Osteoblast (primary cell): ENCODE measurements at regions not wholly inside any gene's neighbourhood (a gene's known extent, or its start where the extent isn't known, plus 50 kb on each side); places are given as distances from the start of the nearest gene placed in this dataset.

ENCODE experiments used
- DNase-seq: peaks from one replicate; pipeline ENCODE4 v3.0.0; 2011; ENCODE audit warnings: low spot score, mixed read lengths; ENCODE audit not compliant: insufficient read length; ENCODE audit errors: missing footprints
- H2AFZ ChIP-seq: 2 replicates; pipeline ENCODE4 v1.6.0; 2011; ENCODE audit warnings: mild to moderate bottlenecking, low read length
- H3K27ac ChIP-seq: 2 replicates; pipeline ENCODE4 v1.5.1; 2011; ENCODE audit warnings: mild to moderate bottlenecking, low read depth, low read length, moderate library complexity
- H3K27me3 ChIP-seq: 2 replicates; pipeline ENCODE4 v1.6.0; 2012; ENCODE audit warnings: mild to moderate bottlenecking, control low read depth, inconsistent platforms, low read length, moderate library complexity; ENCODE audit not compliant: insufficient read depth
- H3K36me3 ChIP-seq: 2 replicates; pipeline ENCODE4 v1.5.1; 2011; ENCODE audit warnings: mild to moderate bottlenecking, low read length, control low read depth, moderate library complexity; ENCODE audit not compliant: insufficient read depth
- H3K4me1 ChIP-seq: 2 replicates; pipeline ENCODE4 v1.5.1; 2011; ENCODE audit warnings: mild to moderate bottlenecking, low read length, control low read depth, moderate library complexity; ENCODE audit not compliant: insufficient read depth
- H3K4me2 ChIP-seq: 2 replicates; pipeline ENCODE4 v1.6.0; 2011; ENCODE audit warnings: mild to moderate bottlenecking, low read length; ENCODE audit not compliant: insufficient read depth
- H3K4me3 ChIP-seq: fragments of 200-600 bp; sonication (generic); 3 replicates; pipeline ENCODE4 v1.5.1; 2012; ENCODE audit warnings: mild to moderate bottlenecking, low read length, inconsistent platforms; ENCODE audit not compliant: insufficient read depth
- H3K79me2 ChIP-seq: 2 replicates; pipeline ENCODE4 v1.6.0; 2012; ENCODE audit warnings: mild to moderate bottlenecking, low read length, control low read depth, inconsistent platforms; ENCODE audit not compliant: insufficient read depth
- H3K9me3 ChIP-seq: 2 replicates; pipeline ENCODE4 v1.5.1; 2011; ENCODE audit warnings: low read depth, low read length, control low read depth
- H4K20me1 ChIP-seq: 2 replicates; pipeline ENCODE4 v1.6.0; 2012; ENCODE audit warnings: mild to moderate bottlenecking, low read length, control low read depth; ENCODE audit not compliant: insufficient read depth
- TF ChIP-seq, protein P1 (sequence below): IDR thresholded peaks from 2 replicates; pipeline ENCODE4 v1.5.1; 2011; ENCODE audit warnings: mild to moderate bottlenecking, low read depth, low read length, moderate library complexity; ENCODE audit errors: extremely low read depth

DNA sequence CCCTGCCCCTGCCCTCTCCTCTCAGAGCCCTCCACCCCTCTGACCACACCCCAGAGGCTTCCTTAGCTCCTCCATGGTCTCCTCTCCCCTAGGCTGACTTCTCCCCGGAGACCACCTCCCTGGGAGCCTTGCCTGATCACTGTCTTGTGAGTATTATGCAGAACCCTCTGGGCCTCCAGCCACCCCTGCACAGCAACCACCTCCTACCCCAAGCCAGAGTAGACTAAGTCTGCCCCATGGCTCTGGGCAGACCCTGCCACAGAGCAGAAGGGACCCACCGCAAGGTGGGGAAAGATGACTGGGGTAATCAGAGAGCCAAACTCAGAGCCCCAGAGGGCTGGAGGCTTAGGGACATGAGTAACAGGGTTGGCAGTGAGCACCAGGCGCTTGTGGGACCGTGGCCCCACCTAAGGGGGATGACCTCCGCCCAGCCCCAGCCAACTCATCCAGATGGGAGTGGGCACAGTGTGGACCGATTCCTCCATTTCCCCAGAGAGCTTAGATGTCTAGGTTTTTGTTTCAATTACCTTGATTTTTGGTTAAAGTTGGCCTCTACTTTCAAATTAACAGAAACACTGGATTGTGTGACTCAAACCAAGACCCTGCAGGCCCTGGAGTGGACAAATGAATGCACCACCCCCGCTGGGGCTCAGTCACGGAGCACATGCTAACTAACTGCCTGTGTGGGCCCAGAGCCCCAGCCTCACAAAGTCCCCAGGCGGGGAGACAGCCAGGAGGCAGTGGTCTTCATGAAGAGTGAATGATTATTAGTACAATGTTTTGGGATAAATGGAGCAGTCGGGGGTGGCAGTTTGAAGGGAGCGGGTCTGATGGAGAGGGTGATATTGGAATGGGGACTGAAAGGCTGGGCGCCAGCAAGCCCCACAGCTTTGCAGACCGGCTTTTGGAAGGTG is 119.4 kb upstream of the PRR20G start:
- Histone ChIP-seq H2AFZ (no peak overlapping the region), H4K20me1 (no peaks in the 10 kb centered on the region), H3K79me2 (no peaks in the 10 kb centered on the region), H3K9me3 (no peaks in the 10 kb centered on the region), H3K27me3 (no peaks in the 10 kb centered on the region), H3K4me2 (no peak overlapping the region), H3K4me1 (no peaks in the 10 kb centered on the region), H3K27ac (no peak overlapping the region), H3K36me3 (no peaks in the 10 kb centered on the region), H3K4me3 (no peak overlapping the region)
- TF ChIP-seq, protein P1, sequence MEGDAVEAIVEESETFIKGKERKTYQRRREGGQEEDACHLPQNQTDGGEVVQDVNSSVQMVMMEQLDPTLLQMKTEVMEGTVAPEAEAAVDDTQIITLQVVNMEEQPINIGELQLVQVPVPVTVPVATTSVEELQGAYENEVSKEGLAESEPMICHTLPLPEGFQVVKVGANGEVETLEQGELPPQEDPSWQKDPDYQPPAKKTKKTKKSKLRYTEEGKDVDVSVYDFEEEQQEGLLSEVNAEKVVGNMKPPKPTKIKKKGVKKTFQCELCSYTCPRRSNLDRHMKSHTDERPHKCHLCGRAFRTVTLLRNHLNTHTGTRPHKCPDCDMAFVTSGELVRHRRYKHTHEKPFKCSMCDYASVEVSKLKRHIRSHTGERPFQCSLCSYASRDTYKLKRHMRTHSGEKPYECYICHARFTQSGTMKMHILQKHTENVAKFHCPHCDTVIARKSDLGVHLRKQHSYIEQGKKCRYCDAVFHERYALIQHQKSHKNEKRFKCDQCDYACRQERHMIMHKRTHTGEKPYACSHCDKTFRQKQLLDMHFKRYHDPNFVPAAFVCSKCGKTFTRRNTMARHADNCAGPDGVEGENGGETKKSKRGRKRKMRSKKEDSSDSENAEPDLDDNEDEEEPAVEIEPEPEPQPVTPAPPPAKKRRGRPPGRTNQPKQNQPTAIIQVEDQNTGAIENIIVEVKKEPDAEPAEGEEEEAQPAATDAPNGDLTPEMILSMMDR, result no peak
- DNase-seq, result no peak

- no peaks in the 10 kb centered on the region for H4K20me1 ChIP-seq
- H3K4me1 ChIP-seq, result no peaks in the 10 kb centered on the region
- TF ChIP-seq, protein P1, result peak; percentile 32
- no peaks in the 10 kb centered on the region for H3K27me3 ChIP-seq
- H3K4me2 ChIP-seq, result no peak overlapping the region
- peak; percentile 89 for DNase-seq
- H3K36me3 ChIP-seq, result no peaks in the 10 kb centered on the region
- no peaks in the 10 kb centered on the region for H3K9me3 ChIP-seq
- no peak overlapping the region for H2AFZ ChIP-seq
- H3K79me2 ChIP-seq, result no peaks in the 10 kb centered on the region
- H3K27ac ChIP-seq, result no peak overlapping the region
- H3K4me3 ChIP-seq, result no peak overlapping the region
Measured at GRCh38 chr3:127406309-127407025, 118.6 kb upstream of the PRR20G start.

DNA sequence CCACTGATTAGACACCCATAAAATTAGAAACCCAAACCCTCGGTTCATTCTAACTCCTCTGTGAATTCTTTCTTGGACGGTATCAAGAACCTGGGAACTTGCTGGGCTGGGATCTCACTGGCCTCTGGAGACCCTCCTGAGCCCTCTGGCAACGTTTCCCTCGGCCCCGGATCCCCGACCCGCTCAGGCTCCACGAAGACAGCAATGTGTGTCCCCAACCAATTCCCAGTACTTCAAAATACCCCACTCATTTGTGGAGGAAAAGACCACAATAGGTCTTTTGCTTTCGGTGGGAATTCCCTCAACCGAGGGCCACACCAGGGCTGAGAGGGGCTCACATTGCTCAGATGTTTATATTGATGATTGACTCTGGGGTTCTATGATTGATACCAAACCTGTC is 117.9 kb upstream of the PRR20G start:
- no peaks in the 10 kb centered on the region for H3K4me1 ChIP-seq
- TF ChIP-seq, protein P1, result no peak
- no peaks in the 10 kb centered on the region for H3K27me3 ChIP-seq
- H3K36me3 ChIP-seq, result no peaks in the 10 kb centered on the region
- H3K27ac ChIP-seq, result no peak overlapping the region
- H3K4me2 ChIP-seq, result no peak overlapping the region
- H3K4me3 ChIP-seq, result no peak overlapping the region
- no peaks in the 10 kb centered on the region for H4K20me1 ChIP-seq
- no peaks in the 10 kb centered on the region for H3K9me3 ChIP-seq
- no peaks in the 10 kb centered on the region for H3K79me2 ChIP-seq
- DNase-seq, result no peak
- H2AFZ ChIP-seq, result no peak overlapping the region

DNA sequence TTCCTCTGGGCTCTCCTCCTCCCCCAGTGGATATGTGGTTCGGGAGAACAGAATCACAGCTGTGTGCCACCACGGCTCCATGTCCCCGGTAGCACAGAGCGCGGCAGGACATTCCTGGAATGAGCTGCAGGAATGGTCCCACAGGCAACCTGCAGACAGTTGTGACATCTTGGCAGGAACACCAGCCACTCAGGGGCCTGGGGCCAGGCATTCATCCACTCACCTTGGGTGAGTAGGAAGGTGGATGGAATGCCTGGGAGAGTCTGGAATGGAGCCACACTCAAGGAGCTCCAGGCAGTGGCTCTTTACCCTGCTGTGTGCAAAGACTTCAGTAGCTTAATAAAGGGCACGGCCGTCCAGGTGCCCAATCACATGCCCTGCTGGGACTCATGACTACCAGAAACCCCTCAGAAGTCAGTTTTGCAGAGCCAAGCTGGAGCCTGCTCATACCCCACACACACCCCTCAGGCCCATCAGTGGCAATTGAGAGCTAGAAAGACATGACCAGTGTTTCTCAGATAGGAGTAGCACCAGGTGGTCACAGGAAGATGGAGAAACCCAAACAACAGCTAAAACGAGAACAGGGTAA is 117.3 kb upstream of the PRR20G start:
- no peak overlapping the region for H2AFZ ChIP-seq
- H3K27ac ChIP-seq, result no peak overlapping the region
- no peak overlapping the region for H3K4me2 ChIP-seq
- no peaks in the 10 kb centered on the region for H3K27me3 ChIP-seq
- H3K36me3 ChIP-seq, result no peaks in the 10 kb centered on the region
- H3K9me3 ChIP-seq, result no peaks in the 10 kb centered on the region
- no peak overlapping the region for H3K4me3 ChIP-seq
- no peak for DNase-seq
- H3K4me1 ChIP-seq, result no peaks in the 10 kb centered on the region
- no peaks in the 10 kb centered on the region for H4K20me1 ChIP-seq
- no peaks in the 10 kb centered on the region for H3K79me2 ChIP-seq
- TF ChIP-seq, protein P1, result no peak
